HS-5 (cell line): ENCODE measurements at regions not wholly inside any gene's neighbourhood (a gene's known extent, or its start where the extent isn't known, plus 50 kb on each side); places are given as distances from the start of the nearest gene placed in this dataset.

Experiments
- DNase-seq: peaks from one replicate; pipeline ENCODE4 v3.0.0-alpha.2; 2012; ENCODE audit warnings: low read depth

DNA sequence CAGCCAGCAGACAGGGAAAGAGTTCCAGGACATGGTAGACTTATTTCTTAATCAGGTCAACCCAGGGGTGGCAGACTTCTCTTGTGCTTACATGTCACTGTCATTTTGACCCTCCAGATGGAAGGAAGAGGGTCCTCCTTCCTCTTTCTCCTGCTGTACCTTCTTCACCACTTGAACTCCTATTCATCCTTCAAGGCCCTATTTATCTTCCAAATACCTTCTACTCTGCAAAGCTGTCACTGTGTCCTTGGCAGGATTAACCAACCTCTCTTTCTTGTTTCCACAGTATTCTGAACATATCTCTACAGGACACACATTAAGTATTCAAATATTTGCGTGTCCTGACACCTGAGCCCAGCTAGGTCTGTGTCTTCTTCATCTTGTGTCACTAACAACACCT, 163.1 kb downstream of the DICER1 start:
- DNase-seq, result no peak

DNA sequence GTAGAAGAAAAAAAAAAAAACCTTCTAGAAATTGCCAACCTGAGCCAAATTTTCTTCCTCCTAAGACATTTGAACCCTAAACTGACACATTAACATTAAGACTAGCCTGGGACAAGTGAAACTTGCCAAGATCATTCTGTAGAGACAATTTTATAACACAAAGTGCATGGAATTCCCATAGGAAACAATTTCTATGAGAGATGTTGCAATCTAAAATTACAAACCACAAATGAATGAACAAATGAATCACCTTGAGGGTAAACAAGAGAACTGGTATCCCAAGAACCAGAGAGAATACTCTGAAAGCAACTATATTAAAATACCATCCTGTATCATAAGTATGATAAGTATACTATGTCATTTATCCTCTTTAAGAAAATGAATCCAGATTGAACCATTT, 165.3 kb downstream of the DICER1 start:
- no peak for DNase-seq

DNA sequence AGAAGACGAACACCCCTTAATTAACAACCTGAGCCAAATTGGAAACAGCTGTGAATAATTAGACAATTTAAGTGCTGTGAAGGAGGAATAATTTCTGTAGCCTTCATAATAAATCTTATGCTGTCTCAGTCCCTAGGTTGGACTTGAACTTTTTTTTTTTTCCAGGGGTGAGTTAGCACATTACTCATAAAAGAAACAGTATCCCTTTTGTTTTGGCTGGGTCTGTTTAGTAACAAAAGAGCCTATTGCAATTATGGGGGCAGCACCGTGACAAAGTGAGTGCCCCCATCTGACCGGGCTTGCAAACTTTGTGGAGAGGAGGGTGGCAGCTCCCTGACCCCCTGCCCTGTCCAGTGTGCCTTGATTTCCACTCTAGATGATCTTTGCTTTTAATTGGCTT, 167.4 kb downstream of the DICER1 start:
- DNase-seq, result no peak

DNA sequence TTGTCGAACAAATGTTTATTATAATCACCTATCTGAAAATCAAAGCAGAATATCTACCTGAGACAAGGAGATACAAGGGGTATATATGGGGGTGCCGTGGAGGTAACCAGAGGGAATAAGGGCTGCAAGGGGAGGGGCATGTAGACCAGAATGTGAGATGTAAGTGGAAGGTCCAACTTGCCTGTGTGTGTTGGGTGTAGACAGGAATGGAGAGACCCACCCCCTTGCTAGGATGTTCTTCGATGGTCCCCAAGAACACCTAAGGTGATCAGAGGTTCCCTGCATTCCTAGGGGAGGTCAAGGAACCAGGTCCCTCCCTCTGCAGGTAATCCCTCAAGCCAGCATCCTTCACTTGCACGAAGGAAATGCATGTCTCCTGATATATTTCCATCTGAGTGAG, 167.9 kb downstream of the DICER1 start:
- no peak for DNase-seq

DNA sequence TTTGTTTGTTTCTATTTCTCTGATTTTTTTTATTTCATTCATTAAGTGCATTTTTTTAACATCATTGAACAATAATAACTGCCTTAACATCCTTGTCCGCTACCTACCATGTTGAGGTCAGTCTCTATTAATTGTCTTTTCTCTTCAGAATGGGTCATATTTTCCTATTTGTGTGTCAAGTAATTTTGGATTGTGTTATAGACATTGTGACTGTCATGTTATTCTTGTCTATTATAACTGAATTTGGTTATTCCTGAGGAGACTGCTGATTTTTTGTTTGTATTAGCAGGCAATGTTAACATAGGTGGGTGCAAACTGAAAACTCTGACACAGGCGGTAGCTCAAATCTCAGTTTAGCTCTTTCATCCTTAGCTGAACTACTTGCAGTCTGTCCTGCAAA, 169.9 kb downstream of the DICER1 start:
- no peak for DNase-seq

DNA sequence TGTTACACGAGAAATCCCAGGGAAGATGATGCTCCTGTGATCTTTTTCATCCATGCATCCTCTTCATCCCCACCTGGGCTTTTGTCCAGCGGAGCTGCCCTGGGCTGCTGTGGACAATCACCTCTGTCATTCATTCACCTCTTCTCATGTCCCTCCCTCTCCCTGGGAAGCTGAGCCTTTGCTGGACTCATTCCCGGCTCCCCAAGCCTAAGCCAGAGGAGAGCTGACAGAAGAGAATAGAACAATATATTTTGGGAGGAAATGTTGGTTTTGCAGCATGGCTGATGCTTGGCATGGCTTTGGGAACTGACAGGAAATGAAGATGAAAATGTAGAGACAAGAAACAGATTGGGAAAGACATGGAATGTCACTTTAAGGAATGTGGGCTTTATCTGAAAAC, 177.4 kb downstream of the DICER1 start:
- DNase-seq, result no peak

DNA sequence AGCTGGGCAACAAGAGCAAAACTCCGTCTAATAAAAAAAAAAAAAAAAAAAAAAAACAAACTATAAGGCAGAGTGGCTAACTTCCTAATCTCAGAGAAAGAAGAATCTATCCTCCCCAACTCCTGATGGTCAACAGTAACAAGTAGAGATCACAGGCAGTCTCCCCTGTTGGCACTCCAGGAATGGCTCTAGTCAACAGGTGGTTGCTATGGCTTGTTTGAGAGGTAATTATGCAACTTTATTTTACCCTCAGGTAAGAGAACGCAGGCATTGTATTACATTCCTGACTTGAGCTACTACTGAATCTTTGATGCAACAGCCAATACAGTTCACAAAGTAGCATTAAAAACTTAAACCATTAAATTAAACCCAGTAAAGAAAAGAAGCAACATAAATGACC, 180.3 kb downstream of the DICER1 start:
- DNase-seq, result no peak

DNA sequence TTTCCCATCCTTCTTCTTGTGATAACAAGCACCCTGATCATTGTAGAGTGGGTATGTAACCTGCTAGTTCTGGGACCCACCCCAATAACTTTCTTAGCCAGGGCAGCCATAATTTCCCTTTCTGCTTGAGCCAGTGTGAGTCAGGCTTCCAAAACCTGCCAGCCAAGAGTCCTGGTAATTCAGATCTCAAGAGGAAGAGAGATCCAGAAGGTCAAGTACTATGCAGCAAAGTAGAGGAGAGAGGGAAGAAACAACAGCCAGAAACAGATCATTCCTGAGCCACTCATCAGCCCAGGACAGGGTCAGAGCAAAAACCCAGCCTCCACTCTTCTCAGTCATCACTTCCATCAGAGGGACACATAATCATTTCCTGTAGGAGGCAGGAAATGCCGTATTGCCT, 182.0 kb downstream of the DICER1 start:
- no peak for DNase-seq

DNA sequence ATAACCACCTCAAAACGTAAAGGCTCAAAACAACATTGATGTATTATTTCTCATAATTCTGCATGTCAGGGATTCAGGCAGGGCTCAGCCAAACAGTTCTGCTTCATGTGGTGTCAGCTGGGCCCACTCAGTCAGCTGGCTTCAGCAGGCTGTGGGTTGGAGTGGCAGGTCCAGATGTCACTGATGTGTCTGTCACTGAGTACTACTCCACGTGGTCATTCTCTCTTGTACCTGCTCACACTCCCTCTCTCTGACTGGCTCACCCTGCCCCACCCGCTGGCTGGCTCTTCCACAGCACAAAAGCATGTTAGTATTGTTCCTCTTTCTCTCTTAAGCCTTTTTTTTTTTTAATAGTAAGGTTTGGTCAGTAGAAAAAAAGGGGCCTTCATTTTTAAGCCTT, 182.4 kb downstream of the DICER1 start:
- DNase-seq, result no peak

DNA sequence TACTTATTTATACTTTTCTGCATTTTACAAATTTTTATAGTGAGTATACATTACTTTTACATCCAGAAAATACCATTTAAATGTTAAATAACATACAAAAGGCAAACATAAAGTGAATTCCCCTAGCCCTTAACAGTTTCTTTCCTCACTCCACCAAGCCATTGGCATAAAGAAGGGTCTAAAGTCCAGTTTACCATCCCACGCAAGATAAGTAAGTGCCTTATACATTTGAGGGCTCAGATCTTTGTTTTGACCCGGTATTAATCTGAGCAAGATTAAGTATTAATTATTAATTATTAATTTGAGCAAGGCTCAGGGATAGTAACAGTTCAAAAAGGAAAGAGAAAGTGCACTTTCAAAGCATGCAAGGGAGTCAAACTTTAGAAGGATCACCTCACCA, 182.9 kb downstream of the DICER1 start:
- no peak for DNase-seq

DNA sequence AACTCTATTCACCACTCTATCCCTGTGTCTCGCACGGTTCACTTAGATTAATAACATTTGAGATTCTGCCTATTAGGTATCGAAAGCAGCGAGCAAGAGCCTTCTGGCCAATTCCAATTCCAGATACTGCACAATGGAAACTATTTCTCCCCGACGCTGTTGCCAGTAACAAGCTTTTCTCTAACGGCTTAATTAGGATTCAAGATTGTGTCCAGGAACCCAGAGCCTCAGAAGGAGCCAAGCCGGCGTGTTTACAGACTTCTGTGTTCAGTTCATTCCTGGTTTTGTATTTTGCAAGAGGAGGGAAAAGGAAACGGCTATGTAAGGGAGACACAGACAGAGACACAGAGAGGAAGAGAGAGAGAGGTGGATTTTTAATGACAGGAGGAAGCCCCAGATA, 185.6 kb downstream of the DICER1 start:
- DNase-seq, result no peak

DNA sequence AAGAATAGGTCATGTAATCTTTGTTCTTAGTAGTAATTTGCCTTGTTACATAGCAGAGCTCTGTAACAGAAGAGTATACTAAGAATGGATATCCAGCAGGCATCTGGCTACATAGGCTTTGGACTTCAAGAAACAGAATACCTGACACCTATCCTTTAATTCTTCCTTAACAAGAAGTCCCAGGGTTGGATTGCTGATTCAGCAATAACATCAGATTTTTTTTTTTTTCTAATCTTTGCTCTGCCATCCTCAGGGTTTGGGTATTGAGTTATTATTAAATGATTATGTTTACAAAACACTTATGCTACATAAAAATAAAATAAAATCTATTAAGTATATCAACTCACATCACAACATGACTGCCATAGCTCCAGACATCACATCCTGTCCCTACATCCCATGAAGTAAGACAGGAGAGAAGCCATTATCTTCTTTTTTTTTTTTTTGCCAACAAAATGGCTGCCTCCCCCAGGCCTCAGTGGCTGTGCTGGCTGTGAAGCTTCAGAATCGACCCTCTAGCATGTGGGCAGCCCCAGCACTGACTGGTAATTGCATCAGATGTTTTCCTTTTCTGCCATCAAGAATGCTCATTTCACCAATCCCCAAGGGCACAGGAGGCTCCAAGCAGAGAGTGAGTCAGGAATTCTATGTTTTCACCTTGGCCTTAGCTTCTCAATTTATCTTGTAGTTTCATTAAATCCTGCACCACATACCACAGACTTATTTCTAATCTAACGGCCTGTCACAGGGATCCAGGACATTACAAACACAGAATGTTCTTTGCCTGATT, 186.2 kb downstream of the DICER1 start:
- no peak for DNase-seq

DNA sequence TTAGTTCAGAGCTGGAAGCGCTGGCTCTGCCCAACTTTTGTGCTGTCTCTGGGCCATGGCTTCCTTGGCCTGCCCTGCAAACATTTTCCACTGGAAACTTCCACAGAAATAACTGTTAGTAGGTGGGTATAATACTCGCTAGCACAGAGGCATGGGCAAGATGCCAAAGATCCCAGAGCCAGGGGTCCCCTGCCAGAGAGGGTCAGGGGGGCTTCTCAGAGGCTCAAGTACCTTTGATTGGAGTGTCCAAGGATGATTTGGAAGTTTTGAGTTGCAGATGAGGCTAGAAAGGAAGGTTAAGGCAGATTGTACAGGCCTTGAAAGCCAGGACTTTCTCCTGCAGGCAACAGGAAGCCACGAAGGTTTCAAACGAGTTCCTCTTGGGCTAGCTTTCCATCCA, 187.6 kb downstream of the DICER1 start:
- no peak for DNase-seq

DNA sequence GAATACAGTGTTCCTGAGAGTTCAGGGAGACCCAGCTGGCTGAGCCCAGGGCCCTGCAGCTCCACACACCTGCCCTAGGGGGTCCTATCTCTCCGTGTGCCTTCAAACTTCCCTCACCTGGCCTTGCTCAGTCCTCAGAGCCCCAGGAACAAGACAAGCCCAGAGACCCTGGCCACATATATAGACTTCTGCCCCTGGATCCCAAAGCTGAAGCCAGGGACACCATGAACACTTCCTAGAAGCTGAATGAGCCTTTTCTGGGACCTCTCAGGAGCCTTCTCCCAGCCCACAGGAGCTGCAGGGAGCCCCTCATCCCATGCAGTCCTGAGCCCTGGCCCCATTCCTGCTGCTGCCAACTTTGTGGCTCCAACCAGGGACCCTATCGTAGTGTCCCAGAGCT, 190.5 kb downstream of the DICER1 start:
- no peak for DNase-seq

DNA sequence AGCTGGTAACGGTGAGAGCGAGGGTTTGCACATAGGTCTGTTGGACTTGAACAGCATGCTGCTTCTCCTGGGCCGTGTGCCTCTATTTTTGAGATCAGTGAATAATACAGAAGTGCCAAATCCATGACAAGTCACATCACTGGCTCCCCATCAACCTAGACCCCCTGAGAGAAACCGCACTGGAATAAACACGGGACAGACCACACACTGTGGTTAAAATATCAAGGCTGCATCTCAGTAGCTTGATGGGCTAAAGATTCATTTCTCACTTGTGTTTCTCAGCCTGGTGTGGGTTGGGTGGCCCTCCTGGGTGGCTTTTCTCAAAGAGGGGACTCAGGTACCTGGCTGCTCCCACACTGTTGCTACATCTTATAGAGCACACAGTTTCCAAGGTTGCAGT, 191.0 kb downstream of the DICER1 start:
- DNase-seq, result no peak

DNA sequence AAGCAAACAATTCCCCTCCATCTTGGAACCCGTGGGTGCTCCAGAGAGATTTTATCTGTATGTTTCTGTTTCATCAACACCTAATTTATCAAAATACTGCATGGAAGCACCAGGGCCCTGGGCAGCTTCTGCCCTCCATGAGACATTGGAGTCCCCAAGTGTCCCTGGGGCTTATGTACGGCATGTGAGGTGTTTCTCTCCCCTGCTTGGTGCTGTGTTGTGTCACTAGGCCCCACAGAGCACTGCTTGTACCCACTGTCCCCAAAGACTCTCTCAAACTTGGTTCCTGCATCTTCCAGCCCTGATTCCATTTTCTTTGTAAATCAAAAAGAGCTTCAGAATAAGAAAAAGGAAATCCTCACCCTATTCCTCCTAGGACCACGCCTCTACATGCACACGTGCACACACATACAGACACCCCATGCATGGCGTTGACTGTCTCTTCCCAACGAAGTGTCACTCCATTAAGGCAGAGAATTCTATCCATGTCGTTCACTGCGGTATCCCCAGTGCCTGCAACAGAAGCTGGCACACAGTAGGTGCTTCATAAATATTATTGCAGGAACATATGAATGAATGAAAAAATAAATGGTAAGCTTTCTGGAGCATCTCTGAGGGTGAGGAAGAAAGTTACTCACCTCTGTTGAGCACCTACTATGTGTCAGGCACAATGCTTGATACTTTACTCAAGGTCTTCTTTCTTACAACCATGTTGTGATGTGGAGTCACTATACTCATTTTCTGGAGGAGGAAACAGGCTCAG, 191.6 kb downstream of the DICER1 start:
- no peak for DNase-seq

DNA sequence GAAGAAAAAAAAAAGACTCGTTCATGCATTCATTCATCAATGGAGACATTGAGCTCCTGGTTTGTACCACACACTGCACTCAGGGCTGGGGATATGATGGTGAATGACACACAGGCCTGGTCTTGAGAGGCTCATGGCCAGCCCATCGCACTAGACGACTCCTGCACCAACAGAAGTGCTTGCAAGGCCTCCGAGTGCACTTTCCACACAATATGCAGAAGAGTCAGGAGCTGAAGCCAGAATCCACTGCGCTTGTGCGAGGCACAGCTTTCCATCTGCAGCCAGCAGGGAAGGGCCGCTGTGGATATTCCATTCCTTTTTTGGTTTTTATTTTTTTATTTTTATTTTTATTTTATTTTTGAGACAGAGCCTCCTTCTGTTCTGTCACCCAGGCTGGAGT, 192.4 kb downstream of the DICER1 start:
- DNase-seq, result no peak

DNA sequence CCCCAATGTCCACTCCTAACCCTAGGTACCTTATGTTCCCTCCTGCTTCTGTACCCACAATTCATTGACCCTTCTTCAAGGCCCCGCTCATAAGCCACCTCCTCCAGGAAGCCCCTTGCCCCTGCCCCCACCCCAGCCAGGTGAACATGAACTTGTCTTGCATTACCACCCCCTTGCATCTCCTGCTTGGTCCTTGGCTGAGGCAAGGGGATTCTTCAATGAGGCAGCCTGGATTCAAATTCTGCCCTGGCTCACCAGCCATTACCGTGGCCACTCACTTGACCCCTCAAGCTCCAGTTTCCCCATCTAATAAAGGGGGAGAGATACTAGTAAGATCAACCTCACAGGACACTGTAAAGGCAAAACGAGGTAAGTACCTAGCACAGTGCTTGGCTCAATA, 193.1 kb downstream of the DICER1 start:
- DNase-seq, result no peak

DNA sequence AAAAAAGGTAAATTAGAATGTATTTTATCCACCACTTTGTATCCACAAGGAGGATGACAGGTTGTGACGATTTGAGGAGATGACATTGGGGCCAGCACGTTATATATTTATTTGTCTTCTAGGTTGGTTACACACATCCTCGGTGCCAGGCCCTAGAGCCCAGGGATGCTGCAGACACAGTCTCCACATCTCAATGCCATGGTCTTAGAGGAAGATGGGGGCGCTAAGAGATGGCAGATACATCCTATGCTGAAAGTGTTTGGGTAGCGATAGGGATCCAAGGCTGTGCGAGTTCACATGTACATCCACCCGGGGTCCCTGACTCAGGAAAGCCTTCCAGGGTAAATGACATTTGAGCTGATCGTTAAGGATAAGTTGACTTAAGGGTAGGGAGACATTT, 193.1 kb upstream of the GSC start:
- DNase-seq, result no peak

DNA sequence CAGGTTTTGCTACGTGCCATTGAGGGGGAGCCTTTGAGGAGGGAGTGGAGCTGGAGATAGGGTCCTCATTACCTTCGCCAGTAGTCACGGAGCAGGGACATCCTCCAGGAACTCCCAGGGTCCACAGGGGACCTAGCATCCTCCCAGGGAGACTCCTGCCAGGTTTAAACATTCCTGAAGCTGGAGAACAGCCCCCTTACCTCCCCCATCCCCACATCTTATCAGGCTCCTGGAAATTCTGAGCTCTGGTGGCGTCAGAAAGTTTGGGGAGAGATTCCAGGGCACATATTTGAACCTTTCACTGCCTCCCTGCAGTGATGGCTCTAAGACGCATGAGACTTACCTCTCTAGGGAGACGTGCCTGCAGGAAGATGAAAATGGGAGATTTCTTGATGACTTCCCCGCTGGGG, 192.3 kb upstream of the GSC start:
- DNase-seq, result no peak

DNA sequence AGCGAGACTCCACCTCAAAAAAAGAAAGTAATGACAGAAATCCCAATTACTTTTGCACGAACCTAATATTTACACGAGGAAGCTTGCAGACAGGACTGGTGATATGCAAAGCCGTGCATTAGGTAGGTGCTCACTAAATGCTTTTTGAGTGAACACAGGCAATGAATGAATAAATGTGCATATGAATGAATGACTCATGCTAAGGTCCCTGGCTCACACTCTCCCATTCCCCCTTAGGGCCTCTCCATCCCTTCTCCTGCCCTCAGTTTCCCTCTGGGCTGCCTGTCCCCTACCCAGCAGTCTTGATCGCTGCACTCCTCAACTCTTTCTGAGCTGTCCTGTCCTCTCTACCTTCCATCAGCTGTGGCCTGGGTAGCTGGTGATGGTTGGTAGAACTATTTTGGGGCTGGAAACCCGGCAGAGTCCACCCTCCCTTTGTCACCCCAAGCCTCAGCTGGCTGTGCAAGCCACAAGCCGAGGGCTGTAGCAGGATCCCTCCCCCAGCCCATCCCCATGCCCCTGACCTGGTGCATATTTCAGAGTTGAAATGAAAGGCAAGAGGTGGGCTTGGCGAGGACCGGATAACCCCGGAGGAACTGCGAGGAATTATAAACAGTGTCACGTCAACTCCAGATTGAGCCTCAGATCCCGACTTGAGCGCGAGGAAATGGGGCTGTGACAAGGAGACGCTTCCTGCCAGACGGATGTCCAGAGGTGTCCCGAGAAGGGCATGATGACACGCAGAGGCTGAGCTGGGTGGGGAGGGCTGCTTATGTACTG, 191.7 kb upstream of the GSC start:
- DNase-seq, result no peak

DNA sequence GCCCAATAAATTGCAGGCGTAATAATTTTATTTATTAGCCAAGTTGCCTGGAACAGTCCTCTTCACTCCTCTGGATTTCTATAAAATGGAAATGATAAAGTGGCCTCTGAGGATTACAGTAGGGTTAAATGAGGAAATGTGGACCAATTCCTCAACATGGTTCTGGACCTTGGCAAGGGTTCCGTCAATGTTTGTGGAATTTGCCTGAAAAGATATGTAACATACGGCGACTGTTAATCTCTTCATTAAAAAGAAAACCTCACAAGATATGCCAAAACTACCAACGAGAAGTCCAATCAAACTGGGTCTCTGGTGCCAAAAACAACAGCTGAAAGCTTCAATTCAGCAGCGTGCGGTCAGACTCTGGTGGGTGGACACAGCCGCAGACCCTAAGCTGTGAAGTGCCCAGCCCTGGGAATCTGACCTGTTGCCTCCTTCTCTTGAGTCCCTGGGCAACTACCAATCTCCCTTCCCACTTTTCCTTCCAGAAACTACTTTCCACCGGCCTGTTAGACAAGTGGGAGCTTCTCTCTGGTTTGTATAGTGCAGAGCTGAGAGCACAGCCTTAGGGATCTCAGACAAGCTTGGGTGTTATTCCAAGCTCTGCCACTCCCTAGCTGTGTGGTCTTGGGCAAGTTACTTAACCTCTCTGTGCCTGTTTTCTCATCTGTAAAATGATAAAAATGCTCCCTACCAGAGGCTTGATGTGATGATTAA, 190.5 kb upstream of the GSC start:
- no peak for DNase-seq
